ENCODE measurements at regions not wholly inside any gene's neighbourhood (a gene's known extent, or its start where the extent isn't known, plus 50 kb on each side); places are given as distances from the start of the nearest gene placed in this dataset.
"Not testable (repeated sequence)": the region's sequence is repeated elsewhere in the genome, so short reads cannot be mapped to it uniquely, and the experiment has no call there.

DNA sequence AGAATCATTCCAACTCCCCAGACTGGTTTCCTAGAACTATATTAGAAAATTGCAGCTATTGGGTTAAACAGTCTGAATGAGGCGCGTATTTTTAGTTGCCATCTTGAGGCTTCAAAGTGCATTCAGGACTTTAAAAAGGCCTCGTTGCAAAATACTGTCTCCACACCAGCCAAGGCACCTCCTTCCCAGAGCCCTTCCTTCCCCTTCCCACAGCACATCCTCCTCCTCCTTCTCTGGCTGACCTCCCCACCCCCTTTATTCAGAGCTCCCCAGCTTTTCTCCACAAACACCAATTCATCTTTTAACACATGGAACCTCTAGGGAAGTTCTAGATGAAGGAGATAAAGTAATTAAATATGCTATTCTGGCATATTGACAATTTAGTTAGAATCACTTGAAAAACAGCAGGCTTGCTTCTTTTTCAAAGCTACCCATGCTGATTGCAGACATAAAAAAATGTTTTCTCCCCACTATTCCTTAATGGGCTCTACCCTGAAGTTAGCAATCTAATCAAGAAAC lies 90.3 kb downstream of the RTP5 start:
- no peak for FAIRE-seq

DNA sequence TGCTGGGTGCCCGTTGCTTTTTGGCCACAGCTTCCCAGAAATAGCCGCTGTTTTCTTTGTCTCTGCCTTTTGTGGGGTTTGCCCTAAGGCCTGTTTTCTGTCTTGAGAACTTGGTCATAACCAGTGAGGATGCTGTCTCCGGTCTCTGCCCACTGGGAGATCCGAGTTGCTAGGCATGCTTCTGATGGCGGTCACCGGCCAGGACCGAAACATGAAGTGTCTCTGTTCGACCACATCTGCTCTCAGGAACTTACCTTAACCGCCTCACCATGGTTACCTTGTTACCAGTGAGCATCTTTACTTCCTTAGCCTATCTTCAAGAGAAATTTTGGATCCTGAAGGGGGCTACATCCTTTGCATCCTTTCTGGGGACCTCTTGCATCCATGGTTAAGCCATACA lies 91.9 kb downstream of the RTP5 start:
- FAIRE-seq: no peak

DNA sequence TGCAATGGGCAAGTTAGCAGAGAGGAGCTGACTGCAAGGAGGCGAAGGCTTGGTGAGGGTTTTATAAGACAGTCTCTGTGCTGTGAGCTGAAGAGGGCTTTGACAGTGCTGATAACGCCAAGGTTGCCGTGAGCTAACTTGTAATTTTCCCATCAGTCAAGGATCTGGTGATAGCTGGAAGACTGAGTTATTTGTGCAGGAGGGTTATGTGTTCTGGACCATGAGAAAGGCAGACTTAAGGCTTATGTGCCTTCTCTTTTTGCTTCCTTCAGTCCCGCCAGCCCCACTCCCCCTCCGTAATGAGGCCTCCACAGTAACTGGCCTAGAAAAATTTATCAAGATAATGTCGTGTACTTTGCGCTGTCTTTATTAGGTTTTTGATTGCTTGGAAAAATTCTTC lies 94.6 kb downstream of the RTP5 start:
- peak; percentile 55 for FAIRE-seq

DNA sequence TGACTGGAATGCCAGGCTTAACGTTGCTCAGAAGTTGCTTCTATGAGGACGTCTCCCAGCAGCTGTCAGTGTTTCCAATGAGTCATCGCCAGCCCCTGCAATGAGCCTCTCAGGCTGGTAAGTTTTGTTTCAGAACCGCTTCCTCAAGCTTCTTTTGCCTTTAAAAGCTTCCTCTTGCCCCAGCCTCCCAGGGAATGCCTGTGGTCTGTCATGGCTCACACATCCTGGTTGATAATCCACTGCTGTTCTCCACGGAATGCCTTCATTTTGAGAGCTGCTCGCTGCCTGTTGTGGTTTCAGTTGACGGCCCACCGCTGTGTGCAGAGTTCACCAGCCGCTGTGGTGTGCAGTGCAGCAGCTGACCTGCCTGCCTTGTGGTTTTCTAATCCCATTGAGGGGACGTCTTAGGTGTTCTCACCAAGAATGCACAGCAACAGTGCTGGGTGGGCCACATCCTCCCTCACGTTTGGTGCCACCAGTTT lies 96.4 kb downstream of the RTP5 start:
- no peak for FAIRE-seq

DNA sequence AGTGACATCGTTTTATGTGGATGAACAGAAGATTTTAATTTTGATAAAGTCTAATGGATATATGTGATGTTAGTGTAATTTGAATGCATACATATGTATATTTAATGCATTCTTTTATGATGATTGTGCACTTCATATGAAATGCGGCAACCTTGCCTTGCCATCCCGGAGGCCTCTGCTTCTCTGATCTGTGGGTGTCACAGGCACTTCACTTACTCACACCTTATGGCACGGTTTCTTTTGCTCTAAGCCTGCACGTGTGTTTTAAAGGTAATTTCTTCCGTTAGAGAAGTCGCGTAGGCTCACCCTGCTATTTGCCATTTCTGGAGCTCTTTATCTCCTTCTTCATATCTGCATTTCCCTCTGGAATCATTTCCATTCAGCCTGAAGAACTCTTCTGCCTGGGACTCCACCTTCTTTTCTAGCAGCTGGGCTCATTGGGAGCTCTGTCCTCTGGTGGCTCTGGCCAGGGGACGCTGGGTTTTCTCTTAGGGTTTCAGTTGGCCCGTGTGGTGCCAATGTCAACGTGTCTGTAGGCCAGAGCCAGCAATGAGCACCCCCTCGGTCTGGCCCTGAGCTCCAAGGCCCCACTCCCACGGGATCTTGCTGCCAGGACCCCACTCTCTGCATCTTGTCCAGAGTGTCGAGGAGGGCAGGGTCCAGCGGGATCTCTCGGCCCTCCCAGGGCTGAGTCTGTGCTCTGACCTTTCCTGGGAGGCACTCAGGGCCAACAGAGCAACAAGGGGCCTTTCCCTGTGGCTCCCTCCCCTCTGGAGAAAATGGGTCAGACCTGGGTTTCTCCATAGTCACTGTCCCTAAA lies 97.3 kb downstream of the RTP5 start:
- FAIRE-seq: no peak

DNA sequence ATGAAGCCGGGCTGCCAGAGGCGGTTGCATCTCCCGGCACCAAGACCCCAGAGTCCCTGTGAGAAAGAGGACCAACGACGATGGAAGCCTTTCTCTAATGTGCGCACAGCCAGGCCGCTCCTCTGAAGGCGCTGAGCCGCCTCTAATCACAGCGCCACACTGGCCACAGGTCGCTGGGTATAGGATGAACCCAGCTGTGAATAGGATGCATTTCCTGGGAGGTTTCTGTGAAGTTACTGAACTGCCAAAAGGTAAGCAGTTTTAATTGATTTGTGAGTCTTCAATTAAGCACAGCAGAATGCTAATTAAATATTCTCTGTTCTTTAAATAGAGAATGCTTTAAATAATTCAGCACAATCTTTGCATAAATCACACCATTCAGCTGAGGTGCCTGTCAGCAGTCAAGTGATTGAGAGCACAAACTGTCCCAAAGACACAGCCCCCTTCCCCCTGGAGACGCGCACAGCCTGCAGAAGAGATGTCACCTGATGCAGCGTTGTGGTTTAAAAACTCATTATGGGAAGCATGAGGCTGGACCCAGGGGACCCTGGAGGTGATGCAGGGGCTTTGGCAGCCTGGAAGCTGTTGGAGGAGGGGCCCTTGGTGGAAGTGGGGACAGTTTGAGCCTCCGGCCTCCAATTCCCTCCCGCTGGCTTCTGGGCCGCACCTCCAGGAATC lies 98.1 kb downstream of the RTP5 start:
- no peak for FAIRE-seq

DNA sequence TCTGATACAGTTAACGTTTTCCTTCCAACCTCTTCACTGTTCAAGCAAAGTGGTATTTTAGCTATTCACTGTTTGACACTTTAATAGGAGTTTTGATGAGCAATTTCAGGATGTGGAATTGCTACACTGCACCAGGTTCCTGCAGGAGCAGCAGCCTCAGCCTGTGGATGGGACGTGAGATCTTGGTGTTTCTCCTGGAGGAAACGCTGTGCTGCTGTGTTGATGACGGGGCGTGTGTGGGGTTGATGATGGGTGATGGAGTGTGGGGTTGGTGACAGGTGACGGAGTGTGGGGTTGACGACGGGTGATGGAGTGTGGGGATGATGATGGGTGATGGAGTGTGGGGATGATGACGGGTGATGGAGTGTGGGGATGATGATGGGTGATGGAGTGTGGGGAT lies 98.9 kb downstream of the RTP5 start:
- no peak for FAIRE-seq

DNA sequence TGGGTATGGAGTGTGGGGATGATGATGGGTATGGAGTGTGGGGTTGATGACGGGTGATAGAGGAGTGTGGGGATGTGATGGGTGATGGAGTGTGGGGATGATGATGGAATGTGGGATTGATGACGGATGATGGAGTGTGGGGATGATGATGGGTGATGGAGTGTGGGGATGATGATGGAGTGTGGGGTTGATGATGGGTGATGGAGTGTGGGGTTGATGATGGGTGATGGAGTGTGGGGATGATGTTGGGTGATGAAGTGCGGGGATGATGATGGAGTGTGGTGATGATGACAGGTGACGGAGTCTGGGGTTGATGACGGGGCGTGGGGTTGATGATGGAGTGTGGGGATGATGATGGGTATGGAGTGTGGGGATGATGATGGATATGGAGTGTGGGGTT lies 99.7 kb downstream of the RTP5 start:
- not testable (repeated sequence) for FAIRE-seq

DNA sequence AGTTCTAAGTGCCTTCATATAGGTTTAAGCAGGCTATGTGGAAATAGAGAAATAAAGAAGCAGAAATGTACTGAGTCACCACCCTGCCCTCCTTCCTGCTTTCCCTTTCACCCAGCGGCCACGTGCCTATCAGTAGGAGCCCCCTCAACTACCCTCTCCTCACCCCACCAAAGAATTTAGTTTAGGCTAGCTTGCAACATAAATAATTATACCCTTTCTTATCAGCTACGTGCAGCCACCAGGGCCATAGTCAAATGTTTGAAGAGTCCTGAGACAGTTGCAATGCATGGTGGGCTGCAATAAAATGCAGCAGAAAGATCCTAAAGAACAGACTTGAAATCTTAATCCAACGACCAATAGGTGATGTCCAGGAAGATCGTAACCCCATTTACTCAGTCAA lies 101.2 kb downstream of the RTP5 start:
- FAIRE-seq: no peak

DNA sequence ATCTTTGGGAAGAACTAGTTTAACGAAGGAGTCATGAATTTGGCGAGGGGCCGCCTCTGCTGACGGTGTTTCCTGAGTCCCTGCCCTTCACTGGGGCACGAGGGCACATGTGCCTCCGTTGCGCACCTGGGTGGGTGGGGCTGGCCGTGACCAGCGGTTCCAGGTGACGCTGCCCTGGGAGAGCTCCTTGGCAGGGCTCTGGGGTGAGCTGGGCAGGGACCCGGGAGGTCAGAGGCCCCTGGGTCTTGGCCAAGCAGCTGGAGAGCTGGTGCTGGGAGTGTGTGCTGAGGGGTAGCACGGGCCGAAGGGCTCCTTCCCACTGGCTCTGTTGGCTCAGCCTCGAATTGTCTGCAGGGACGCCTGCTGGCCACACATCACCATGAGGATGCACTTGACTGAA lies 104.6 kb downstream of the RTP5 start:
- no peak for FAIRE-seq

DNA sequence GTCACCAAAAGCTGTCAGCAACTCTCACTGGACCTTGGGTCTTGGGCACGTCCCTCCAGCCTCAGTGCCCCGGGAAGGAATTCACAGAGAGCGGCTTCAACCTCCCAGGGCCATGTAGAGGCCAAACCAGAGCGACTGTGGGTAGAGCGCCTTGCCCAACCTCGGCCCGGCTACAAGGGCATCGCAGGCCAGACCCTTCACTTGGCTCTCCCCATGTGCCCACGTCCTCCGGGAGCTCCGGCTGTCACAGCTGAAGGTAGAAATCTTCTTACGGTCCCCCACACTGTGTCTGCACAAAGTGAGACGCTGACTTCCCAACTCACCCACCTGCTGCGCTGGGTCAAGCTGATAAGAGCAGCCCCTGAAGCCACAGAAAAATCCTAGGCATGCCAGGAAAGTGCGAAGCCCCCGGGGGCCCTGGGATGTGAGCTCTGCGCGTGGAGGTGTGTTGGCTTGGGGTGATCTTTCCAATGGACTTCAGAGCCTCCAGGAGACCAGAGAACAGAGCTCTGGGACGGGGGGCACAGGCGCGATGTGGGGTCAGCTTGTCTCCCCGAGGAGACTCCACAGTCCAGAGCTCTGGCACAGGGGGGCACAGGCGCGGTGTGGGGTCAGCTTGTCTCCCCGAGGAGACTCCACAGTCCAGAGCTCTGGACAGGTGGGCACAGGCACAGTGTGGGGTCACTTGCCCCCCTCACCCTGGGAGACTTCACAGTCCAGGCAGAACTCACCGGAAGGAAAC lies 105.5 kb downstream of the RTP5 start:
- FAIRE-seq: no peak

DNA sequence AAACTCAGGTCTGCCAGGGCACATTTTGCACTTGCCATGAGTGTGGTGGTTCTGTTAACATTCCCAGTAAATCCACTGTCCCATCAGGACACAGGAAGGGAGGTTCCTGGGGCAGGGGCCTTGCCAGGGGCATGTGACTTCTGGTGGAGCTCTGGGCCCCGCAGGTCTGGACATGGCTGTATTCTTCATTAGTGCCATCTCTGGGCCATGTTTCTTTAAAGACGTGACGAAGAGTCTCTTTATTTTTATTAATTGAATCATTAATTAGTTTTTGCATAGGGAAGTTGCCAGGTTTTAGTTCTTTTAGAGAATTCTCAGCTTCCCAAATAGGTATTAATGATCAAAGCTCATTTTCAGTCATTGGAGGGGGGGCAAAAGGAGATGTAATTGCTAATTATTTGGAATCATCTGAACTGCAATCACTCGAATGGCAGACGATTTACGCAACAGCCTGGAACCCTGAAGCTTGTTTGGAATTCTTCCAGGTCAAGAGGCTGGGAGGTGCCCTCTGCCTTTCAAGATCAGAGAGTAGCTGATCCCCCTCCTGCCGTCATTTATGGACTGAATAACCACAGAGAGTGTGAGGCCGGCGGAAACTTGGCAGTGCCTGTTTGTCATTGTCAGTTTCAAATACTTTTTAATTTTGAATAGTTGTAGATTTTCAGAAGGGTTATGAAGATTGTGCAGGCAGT lies 106.2 kb downstream of the RTP5 start:
- no peak for FAIRE-seq

DNA sequence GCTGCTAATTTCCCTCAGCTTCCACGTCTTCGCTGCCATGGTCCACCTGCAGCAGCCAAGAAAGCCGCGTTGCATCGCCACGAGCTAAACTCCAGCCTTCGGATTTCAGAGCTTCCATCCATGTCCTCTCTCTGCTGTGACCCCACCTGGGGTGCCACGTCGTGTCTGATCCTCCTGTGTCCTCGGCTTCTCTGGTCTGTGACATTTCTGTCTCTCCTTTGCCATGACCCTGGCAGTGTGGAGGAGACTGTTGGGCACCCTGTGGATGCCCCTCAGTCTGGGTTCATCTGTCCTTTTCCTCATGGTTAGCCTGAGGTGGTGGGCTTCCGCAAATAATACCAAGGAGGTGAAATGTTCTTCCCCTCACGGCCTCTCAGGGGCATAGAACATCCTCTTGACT lies 106.8 kb downstream of the RTP5 start:
- FAIRE-seq: no peak

DNA sequence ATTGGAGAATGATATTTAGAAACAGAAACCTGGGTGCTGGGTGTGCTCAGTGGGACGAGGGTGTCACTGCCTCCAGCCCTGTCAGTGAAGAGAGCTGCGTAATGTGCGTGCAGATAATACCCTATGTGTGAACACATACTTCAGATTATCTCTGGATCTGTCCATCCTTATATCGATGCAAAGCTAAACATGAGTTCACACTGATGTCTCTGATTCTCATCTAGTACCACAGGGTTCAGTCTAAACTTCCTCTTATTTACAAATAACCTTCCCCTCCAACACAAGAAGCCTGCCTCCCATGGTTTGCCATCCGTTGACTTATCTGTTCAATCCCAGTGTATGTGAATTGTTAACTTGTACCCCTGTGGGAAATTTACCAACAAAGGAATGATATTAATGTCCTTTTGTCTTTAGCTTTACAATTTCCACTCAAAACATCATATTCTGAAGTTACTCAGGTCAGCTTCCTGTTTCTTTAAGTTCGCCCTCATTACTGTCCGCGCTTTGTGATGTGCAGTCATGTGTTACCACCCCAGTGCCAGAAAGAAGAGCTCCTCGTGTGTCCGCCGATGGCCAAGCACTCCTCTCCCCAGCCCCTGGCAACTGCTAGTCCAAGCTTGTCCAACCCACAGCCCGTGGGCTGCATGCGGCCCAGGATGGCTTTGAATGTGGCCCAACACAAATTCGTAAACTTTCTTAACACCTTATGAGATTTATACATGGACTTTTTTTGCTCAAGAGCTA lies 108.2 kb downstream of the RTP5 start:
- FAIRE-seq: no peak

DNA sequence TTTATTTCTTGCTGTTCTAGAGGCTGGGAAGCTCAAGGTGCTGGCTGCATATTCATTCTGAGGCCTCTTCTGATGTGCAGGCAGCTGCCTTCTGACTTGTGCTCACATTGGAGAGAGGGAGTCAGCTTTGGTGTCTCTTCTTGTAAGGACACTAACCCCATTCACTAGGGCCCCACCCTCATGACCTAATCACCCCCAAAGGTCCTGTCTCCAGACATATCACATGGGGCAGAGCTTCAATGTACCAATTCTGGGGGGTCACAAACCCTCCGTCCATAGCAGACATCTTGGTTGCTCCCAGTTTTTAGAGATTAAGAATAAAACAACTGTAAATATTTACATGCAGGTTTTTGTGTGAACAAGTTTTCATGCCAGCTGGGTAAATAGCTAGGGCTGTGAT lies 109.1 kb downstream of the RTP5 start:
- FAIRE-seq: no peak

DNA sequence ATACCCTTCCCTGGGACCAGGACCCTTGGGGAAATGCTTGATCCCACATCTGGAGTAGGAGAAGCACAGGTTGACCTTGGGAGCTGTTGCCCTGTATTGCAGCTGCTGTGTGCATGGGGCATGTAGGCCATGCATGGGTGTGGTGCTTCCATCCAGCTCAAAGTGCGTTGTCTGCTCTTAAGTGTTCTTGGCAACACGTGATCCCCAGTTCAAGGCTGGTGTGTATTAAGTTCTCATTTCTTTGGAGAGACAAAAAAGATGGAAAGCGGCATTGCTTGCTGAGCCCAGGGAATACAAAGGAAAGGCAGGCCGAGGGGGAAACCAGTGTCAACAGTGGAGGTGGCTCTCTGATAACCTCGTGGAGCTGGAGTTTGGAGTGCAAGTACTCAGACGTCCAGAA lies 110.7 kb downstream of the RTP5 start:
- no peak for FAIRE-seq

DNA sequence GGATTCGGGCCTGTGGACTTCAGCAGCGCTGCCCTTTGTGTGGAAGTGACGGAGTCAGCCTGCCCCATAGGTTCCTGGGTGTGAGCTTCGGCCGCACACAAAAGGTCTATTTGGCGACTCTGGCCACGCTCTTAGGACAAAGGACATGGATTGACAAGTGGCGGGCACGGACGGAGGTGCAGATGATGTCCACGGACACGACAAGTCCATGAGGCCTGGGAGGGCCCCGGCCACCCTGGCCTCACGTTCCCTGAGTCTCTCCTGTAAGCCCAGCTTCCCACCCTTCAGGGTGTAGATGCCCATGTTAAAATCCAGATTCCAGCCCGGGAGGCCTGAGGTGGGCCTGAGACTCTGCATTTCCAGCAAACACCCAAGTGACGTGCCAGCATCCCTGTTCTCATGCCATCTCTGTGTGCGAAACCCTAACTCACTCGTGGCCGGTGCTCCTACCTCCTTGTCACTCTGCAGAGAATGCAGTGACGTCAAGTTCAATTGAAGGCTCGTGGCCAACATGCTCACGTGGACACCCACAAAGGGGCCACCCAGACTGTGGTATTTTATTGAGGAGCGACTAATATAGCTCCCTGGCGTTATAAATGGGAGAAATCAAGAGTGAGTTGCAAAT lies 111.7 kb downstream of the RTP5 start:
- no peak for FAIRE-seq

DNA sequence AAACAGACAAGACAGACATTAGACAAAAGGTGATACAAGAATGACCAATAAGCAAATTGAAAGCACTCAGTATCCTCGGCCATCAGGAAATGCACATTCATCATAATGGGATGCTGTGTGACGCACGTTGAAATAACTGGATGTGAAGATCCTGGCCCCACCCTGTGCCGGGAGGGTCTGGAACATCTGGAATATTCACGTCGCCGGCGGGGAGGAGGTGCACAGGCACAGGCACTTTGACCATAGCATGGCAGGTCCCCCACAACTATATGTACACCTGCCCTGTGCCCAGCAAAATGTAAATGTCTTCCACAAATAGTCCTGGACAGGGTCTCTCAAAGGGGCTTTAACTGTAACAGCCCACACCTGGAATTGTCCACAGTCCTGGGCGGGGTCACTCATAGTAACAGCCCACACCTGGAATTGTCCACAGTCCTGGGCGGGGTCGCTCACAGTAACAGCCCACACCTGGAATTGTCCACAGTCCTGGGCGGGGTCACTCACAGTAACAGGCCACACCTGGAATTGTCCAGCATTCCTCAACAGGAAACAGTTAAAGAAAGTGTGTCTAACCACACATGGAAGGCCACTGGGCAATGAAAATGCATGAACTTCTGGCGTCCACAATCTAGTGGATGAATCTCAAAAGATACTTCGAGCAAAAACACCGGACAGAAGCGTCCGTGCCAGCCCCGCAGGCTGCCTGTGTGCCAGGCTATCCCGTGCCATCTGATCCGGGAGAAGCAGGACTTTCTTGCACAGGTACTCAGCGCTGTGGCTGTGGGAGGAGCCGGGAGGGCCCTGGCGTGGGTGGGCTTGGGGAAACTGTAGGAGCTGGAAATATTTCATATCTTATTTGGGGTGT lies 113.4 kb downstream of the RTP5 start:
- no peak for FAIRE-seq

DNA sequence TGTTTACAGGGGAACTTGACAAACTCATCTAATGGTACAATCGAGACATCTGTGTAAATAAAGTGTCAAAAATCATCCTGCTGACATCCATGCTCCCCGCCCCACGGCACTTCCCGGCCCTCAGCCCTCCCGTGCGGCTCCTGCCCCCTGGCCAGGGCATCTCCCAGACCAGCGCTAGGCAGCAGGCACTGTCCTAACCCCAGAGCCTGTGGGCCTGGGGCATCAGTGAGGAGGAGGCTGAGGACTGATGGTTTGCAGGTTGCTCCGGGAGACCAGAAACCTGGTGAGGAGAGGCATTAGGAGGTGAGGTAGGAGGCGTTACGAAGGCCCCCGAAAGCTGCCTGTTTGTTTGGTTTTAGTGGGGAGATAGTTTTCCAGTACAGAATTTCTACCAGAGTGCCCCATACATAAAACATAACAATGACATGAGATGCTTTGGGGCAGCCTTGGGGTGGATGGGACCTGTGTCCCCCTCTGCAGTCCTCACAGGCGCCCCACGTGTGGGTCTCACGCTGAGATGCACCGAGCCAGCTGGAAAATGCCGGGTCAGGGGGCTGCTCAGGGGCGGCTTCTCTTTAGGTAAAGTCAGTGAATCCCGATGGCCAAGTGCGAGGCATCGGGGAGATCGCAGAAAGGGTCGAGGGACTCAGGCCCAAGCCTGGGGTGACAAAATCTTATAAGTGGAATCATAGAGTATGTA lies 114.2 kb downstream of the RTP5 start:
- FAIRE-seq: no peak

DNA sequence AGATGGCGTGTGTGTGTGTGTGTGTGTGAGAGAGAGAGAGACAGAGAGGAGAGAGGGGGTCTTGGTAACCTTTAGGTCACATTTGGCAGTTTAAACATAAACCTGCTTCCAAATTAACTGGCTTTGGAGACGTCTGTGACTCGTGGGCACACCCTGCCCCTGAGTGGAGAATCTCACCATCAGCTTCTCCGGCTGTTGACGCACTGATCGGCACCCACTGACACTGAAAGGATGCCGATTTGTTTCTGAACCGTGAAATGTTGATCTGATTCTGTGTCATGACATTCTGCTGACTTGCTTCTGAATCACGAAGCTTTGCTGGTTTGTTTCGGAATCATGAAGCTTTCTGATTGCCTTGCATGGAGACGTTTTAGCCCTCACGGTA lies 114.7 kb downstream of the RTP5 start:
- FAIRE-seq: no peak
